GM23338 (cell line): ENCODE measurements at regions not wholly inside any gene's neighbourhood (a gene's known extent, or its start where the extent isn't known, plus 50 kb on each side); places are given as distances from the start of the nearest gene placed in this dataset.

Experiments
- CREB1 ChIP-seq: fragments of 250-450 bp; sonication (Bioruptor Pico); IDR thresholded peaks from 2 replicates; pipeline ENCODE4 v1.5.0; 2020; ENCODE audit warnings: low read depth, mild to moderate bottlenecking, moderate library complexity
- CTCF ChIP-seq, 2 experiments: fragments of 200-600 bp in 1 of 2; sonication (generic) in 1 of 2; conservative IDR thresholded peaks; 2 replicates each; pipeline versions ENCODE4 v1.5.1 to v1.6.1; 2016 to 2017; ENCODE audit warnings: antibody characterized with exemption in 2 of 2, low read depth in 2 of 2, mild to moderate bottlenecking in 2 of 2, moderate library complexity in 1 of 2
- EZH2 ChIP-seq: fragments of 200-600 bp; sonication (generic); IDR thresholded peaks from one replicate; pipeline ENCODE4 v1.8.0; 2017; ENCODE audit warnings: antibody characterized with exemption, mild to moderate bottlenecking, low read depth; ENCODE audit not compliant: unreplicated experiment
- EZH2phosphoT487 ChIP-seq: fragments of 200-600 bp; sonication (generic); IDR thresholded peaks from one replicate; pipeline ENCODE4 v1.8.1; 2018; ENCODE audit warnings: antibody characterized with exemption; ENCODE audit not compliant: unreplicated experiment
- JUNB ChIP-seq: IDR thresholded peaks from one replicate; pipeline ENCODE4 v1.6.1; 2016; ENCODE audit warnings: antibody characterized with exemption; ENCODE audit not compliant: unreplicated experiment
- POLR2AphosphoS5 ChIP-seq: IDR thresholded peaks from 2 replicates; pipeline ENCODE4 v1.6.1; 2016; ENCODE audit warnings: antibody characterized with exemption, low read depth
- REST ChIP-seq: IDR thresholded peaks from one replicate; pipeline ENCODE4 v1.6.1; 2018; ENCODE audit warnings: antibody characterized with exemption; ENCODE audit not compliant: unreplicated experiment
- STAT1 ChIP-seq: IDR thresholded peaks from one replicate; pipeline ENCODE4 v1.6.1; 2016; ENCODE audit warnings: antibody characterized with exemption; ENCODE audit not compliant: unreplicated experiment
- ZNF114 ChIP-seq: fragments of 250-450 bp; sonication (Bioruptor Pico); IDR thresholded peaks from 2 replicates; pipeline ENCODE4 v1.5.0; 2020; ENCODE audit warnings: mild to moderate bottlenecking, moderate library complexity

- no peak for TF ChIP-seq CTCF (conservative IDR thresholded peaks at IDR 0.05; ENCODE audit: low read depth in 2 of 2)
- TF ChIP-seq EZH2 = no peak
- TF ChIP-seq POLR2AphosphoS5 = no peak
- no peak for TF ChIP-seq CREB1
- TF ChIP-seq REST = no peak
- no peak for TF ChIP-seq EZH2phosphoT487
- TF ChIP-seq ZNF114 (CRISPR knock-in tag) = no peak
- no peak for TF ChIP-seq STAT1
- no peak for TF ChIP-seq JUNB
Measured at GRCh38 chr2:128702616-128703015, 383.9 kb upstream of the HS6ST1 start.
